Right cardiac atrium (tissue), 5 donors: ENCODE measurements at regions not wholly inside any gene's neighbourhood (a gene's known extent, or its start where the extent isn't known, plus 50 kb on each side); places are given as distances from the start of the nearest gene placed in this dataset.
"Not testable (repeated sequence)": the region's sequence is repeated elsewhere in the genome, so short reads cannot be mapped to it uniquely, and the experiment has no call there.

Source experiments
- ATAC-seq, 2 donors: fragments of 200-7000 bp; cut with Tn5 transposase; one replicate each; pipeline versions ENCODE4 v1.8.0 to v1.9.1; 2020; ENCODE audit warnings: moderate library complexity in 2 of 2, mild to moderate bottlenecking in 1 of 2
- DNase-seq, 3 donors: peaks; one replicate each; pipeline ENCODE4 v3.0.0-alpha.2; 2020
- H3K27ac ChIP-seq: one replicate; pipeline ENCODE4 v1.5.1; 2013; ENCODE audit warnings: mild to moderate bottlenecking, low read length, control low read depth, moderate library complexity
- H3K27me3 ChIP-seq: one replicate; pipeline ENCODE4 v1.6.1; 2013; ENCODE audit not compliant: control insufficient read depth, insufficient read depth
- H3K4me1 ChIP-seq: one replicate; pipeline ENCODE4 v1.6.1; 2013; ENCODE audit warnings: low read length; ENCODE audit not compliant: control insufficient read depth, insufficient read depth
- H3K4me3 ChIP-seq: one replicate; pipeline ENCODE4 v1.5.1; 2013; ENCODE audit warnings: low read length, control low read depth
- H3K9me3 ChIP-seq: one replicate; pipeline ENCODE4 v1.6.1; 2013; ENCODE audit warnings: low read length; ENCODE audit not compliant: control insufficient read depth
- WGBS: extraction: QIAGEN DNeasy Blood & Tissue Kit; methylation state at CpG from one replicate; pipeline ENCODE4 v1.1.7; 2013; 5-methylcytosine and 5-hydroxymethylcytosine counted together
- intact Hi-C, 4 donors: fragments of 100-400 bp; cut with DNase I; formaldehyde crosslinking; loops; one replicate each; pipeline versions ENCODE4 v1.11.0 to v1.14.0; 2022 to 2023
- donor health status: healthy with polysubstance abuse.
- donor health status: DM: no; HTN: yes; CAD: no.
- donor health status: DM: no; HTN: no; CAD: no.
- donor health status: DM: no; HTN: yes; CAD: no; lungs with severe emphysema.
- donor health status: DM: yes; HTN: yes; CAD: no.

DNA sequence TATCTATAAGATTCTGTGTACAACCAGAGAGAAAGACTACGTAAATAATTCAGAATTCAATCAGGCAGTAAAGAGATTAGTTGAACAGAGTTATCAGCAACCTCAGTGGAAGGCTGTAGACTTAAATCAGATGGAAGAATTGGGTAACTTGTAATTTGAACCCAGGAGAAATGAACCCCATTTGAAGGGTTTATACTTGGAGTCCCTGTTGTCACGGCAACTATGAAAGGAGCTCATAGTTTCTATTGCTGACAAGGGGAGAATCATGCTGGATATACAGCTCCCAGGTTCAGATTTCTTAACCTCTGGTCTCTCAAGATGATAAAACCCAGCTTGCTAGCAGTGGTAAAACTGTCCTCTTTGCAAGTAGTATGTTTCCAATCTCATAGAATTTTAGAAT lies 54.4 kb upstream of the BMP4 start:
- Histone ChIP-seq H3K4me3 (no peak overlapping the region), H3K4me1 (no peaks in the 10 kb centered on the region), H3K9me3 (no peaks in the 10 kb centered on the region), H3K27me3 (no peaks in the 10 kb centered on the region), H3K27ac (no peak overlapping the region)
- DNase-seq (no peak), ATAC-seq (no peak)
- intact Hi-C loops: no loop called here
- 68% methylated on average over 2 of the region's 2 CpGs for WGBS

DNA sequence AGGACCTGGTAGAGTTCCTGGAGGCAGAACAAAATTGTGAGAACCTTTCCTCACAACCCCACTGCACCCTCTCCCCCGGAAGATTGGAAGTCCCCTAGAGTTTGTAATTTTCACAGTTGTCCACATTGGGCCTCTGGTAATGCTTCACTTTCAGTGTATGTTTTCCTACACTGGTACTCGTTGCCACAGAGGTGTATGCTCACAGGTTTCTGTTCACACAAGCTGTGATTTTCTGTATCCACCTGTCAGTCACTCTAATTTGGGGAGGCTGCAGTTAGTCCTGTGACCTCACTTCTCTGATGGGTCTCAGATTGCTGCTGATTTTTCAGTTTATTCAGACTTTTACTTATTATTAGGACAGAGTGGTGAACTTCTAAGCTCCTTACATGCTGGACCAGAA lies 66.4 kb upstream of the BMP4 start:
- DNase-seq (no peak), ATAC-seq (no peak)
- H3K27ac ChIP-seq: no peak overlapping the region
- WGBS: 83% methylated on average over 2 of the region's 2 CpGs
- H3K9me3 ChIP-seq: no peaks in the 10 kb centered on the region
- H3K4me3 ChIP-seq: no peak overlapping the region
- H3K4me1 ChIP-seq: no peaks in the 10 kb centered on the region
- H3K27me3 ChIP-seq: no peaks in the 10 kb centered on the region
- intact Hi-C loops: no loop called here

DNA sequence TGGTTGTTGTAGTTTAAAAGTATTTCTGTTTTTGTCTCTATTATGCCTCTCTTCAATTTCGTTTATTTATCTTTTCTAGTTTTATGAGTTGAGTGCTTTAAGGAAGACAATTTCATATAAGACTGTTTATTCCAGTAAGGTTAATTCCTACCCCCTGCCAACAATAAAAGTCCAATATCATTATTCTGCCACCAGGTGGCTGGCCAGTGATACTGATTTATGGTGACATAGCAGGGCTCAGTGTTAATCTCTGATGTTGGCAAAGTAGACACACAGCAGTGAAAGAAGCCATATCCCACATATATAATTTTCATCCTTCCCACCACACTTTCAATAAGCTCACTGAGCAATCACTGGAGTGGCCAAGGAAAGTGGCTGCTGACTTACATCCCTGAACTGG lies 69.0 kb upstream of the BMP4 start:
- no peak for DNase-seq
- 86% methylated on average over 1 of the region's 1 CpG for WGBS
- Histone ChIP-seq H3K9me3 (no peaks in the 10 kb centered on the region), H3K4me1 (no peaks in the 10 kb centered on the region), H3K27me3 (no peaks in the 10 kb centered on the region), H3K4me3 (no peak overlapping the region), H3K27ac (no peak overlapping the region)
- intact Hi-C loops: no loop called here
- ATAC-seq: no peak

DNA sequence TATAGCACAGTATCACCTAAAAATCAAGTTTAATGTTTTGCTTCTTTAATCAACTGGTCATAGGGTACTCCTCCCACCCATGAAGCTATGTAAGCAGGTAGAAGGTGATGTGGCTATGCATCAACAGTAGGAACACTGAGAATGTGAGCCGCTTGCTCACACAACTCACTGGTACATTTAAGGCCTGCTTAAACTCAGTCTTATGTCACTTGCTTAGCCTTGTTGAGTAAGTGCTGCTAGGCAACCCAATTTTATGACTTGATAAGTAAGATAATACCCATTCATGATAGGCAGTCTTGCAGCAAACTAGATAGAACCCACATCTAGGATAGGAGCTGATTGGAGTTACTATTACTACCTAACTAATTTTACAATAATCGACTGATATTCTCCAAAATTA lies 70.0 kb upstream of the BMP4 start:
- DNase-seq (no peak), ATAC-seq (no peak)
- Histone ChIP-seq H3K4me3 (no peak overlapping the region), H3K27me3 (no peaks in the 10 kb centered on the region), H3K9me3 (no peaks in the 10 kb centered on the region), H3K27ac (no peak overlapping the region), H3K4me1 (no peaks in the 10 kb centered on the region)
- 91% methylated on average over 2 of the region's 2 CpGs for WGBS
- intact Hi-C loops: no loop called here

DNA sequence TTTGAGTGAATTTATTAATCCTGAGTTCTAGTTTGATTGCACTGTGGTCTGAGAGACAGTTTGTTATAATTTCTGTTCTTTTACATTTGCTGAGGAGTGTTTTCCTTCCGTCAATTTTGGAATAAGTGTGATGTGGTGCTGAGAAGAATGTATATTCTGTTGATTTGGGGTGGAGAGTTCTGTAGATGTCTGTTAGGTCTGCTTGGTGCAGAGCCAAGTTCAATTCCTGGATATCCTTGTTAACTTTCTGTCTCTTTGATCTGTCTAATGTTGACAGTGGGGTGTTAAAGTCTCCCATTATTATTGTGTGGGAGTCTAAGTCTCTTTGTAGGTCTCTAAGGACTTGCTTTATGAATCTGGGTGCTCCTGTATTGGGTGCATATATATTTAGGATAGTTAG lies 74.4 kb upstream of the BMP4 start:
- H3K9me3 ChIP-seq, DNase-seq, H3K27me3 ChIP-seq, H3K27ac ChIP-seq, H3K4me3 ChIP-seq, ATAC-seq, intact Hi-C loops, H3K4me1 ChIP-seq: not testable (repeated sequence)
- 88% methylated on average over 1 of the region's 1 CpG for WGBS

DNA sequence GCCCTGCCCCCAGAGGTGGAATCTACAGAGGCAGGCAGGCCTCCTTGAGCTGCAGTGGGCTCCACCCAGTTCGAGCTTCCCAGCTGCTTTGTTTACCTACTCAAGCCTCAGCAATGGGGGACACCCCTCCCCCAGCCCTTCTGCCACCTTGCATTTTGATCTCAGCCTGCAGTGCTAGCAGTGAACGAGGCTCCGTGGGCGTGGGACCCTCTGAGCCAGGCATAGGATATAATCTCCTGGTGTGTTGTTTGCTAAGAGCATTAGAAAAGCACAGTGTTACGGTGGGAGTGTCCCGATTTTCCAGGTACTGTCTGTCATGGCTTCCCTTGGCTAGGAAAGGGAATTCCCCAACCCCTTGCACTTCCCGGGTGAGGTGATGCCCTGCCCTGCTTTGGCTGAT lies 76.7 kb upstream of the BMP4 start:
- H3K4me3 ChIP-seq, H3K9me3 ChIP-seq, ATAC-seq, H3K27me3 ChIP-seq, H3K4me1 ChIP-seq, intact Hi-C loops, DNase-seq, H3K27ac ChIP-seq: not testable (repeated sequence)
- 87% methylated on average over 7 of the region's 7 CpGs for WGBS

DNA sequence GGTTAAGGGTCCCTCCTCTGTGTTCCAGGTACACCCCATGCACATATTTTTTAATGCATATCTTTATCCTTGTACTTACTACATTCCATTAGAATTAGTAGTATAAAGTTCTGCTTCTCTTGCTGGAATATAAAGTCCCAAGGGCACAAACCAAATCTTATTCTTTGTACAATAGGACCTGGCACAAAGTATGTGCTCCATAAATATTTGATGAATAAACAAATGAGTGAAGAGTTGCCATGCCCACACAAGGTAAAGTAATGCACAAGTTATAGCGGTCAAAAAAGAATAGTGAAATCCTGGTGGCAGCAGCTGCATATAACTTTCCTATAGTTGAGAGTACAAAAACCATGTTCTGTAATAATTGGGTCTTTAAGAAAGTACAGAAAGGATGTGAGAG lies 82.1 kb upstream of the BMP4 start:
- Histone ChIP-seq H3K4me3 (no peak overlapping the region), H3K4me1 (no peaks in the 10 kb centered on the region), H3K9me3 (no peaks in the 10 kb centered on the region), H3K27me3 (no peaks in the 10 kb centered on the region), H3K27ac (no peak overlapping the region)
- WGBS: 96% methylated on average over 1 of the region's 1 CpG
- intact Hi-C loops: no loop called here
- DNase-seq (no peak), ATAC-seq (no peak)

DNA sequence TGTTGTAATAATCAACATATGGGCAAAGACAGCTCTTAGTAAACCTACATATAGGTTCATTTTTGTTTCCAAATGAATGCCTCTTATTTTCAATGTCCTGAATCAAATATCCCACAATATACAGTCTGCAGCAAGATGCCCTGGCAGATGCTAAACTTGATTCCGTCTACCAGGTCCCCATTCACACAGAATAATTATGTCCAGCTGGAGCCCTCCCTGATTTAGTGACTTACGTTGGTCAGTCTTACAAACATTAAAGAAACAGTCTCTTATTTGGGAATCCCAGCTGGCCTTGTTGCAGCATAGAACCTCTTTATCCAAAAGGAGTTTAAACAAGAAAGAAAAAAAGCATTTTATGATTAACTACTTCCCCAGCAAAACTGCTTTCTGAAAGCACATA lies 82.7 kb upstream of the BMP4 start:
- no peaks in the 10 kb centered on the region for H3K4me1 ChIP-seq
- DNase-seq (no peak), ATAC-seq (no peak)
- H3K4me3 ChIP-seq: no peak overlapping the region
- H3K9me3 ChIP-seq: no peaks in the 10 kb centered on the region
- no peaks in the 10 kb centered on the region for H3K27me3 ChIP-seq
- intact Hi-C loops: no loop called here
- no peak overlapping the region for H3K27ac ChIP-seq
- 64% methylated on average over 2 of the region's 2 CpGs for WGBS

DNA sequence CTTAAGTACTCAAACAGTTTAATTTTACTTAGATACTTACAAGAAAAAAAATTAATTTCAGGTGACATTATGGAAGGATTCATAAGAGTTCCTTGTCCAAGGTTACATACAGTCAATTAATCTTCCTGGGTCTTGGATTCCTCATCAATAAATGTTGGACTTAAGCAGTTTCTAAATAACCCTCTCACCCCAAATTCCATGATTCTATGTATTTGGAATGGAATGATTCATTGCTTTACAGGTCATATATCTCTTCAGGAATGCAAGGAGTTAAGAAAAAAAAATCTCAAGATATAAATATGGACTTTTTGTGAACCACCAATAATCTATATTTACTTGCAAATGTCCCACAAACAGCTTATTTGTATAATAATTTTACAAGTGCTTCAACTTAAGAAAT lies 84.2 kb upstream of the BMP4 start:
- Histone ChIP-seq H3K9me3 (no peaks in the 10 kb centered on the region), H3K27ac (no peak overlapping the region), H3K27me3 (no peaks in the 10 kb centered on the region), H3K4me1 (no peaks in the 10 kb centered on the region), H3K4me3 (no peak overlapping the region)
- intact Hi-C loops: no loop called here
- DNase-seq (no peak), ATAC-seq (no peak)

DNA sequence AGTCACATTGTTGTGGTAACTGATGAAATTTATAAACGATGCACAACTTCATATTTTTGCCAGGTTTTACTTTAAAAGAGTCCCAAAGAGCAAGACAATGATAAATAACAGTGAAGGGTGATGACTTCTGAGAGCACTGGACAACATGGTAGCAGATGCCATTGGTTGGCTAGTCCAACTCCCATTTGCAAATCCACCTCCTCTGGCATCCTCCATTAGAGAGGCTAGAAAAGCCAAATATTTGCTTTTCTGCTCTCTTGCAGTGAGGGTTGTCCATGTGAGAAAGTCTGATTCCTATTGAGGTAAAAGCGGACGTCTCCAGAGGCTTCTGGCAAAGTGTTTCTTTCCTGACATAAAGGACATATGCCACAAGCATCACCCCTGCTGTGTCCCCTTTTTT lies 89.6 kb upstream of the BMP4 start:
- H3K9me3 ChIP-seq: no peaks in the 10 kb centered on the region
- DNase-seq: no peak
- whole genome bisulfite sequencing: 35% methylated on average over 3 of the region's 3 CpGs
- H3K27ac ChIP-seq: no peak overlapping the region
- no peak overlapping the region for H3K4me3 ChIP-seq
- intact Hi-C loops: no loop called here
- H3K27me3 ChIP-seq: no peaks in the 10 kb centered on the region
- H3K4me1 ChIP-seq: no peaks in the 10 kb centered on the region
- ATAC-seq: no peak

DNA sequence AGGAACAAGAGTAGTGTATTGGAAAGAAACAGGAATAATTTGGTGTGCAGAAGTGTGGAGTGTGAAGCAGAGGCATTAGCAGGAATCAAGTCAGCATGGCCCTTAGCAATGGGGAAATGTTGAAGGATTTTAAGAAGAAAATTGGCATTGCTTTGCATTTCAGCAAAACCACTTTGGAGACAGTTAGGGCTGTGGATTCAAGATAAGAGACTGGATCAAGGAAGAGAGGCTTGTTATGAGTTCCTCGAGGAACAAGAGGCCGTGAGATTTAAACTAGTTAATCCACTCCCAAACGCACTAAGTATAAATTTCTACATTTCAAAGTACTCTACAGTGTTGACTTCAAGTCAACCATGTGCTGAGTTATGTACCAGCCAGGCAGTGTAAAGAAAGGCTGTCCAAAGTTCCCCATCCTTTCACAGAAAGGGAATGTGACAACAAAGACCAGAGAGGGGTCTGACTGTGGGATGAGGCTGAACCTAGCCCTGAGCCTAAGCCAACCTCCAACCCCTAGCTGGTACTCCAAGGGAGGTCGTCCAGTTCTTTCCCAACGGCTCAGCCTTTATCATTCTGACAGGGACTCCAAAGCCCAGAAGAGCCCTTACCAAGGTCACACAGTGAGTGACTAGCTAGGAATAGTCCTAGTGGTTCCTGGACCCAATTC lies 91.2 kb upstream of the BMP4 start:
- H3K27ac ChIP-seq: no peak overlapping the region
- no peaks in the 10 kb centered on the region for H3K4me1 ChIP-seq
- intact Hi-C loops: no loop called here
- 80% methylated on average over 5 of the region's 5 CpGs for WGBS
- ATAC-seq (no peak), DNase-seq (no peak)
- H3K9me3 ChIP-seq: no peaks in the 10 kb centered on the region
- no peak overlapping the region for H3K4me3 ChIP-seq
- no peaks in the 10 kb centered on the region for H3K27me3 ChIP-seq

DNA sequence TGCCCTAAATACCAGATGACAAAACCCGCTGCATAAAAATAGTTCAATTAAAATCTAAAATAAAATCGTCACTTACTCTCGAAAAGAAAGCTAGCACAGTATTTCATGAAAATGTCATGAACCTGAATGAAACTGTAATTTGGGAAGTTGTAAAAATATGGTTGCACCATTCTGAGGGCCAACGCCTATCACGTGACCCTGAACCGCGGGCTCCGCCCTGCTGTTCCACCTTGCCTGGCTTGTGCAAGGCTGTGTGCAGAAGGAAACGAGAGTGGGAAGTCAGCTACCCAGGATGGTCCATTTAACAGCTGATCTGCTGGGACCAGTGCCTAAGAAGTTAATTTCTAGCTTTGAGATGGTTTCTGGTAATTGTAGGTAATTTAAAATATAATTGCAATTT lies 91.7 kb upstream of the BMP4 start:
- Histone ChIP-seq H3K27ac (no peak overlapping the region), H3K4me1 (no peaks in the 10 kb centered on the region), H3K9me3 (no peaks in the 10 kb centered on the region), H3K4me3 (no peak overlapping the region), H3K27me3 (no peaks in the 10 kb centered on the region)
- ATAC-seq (no peak), DNase-seq (peak in 1 of 3 donors; percentile 38)
- 91% methylated on average over 9 of the region's 9 CpGs for WGBS
- intact Hi-C loops: no loop called here
